RWPE1 (cell line): ENCODE measurements at regions not wholly inside any gene's neighbourhood (a gene's known extent, or its start where the extent isn't known, plus 50 kb on each side); places are given as distances from the start of the nearest gene placed in this dataset.
"Not testable (repeated sequence)": the region's sequence is repeated elsewhere in the genome, so short reads cannot be mapped to it uniquely, and the experiment has no call there.

Source experiments
- CTCF ChIA-PET: fragments of 350-600 bp; sonication (Branson Sonifier 250); formaldehyde crosslinking; extraction: SDS; loops from one replicate; lab custom pipeline; 2021; lab: Yijun Ruan, JAX
- POLR2A ChIA-PET: fragments of 400-600 bp; formaldehyde crosslinking; extraction: SDS; loops from one replicate; lab custom pipeline; 2020; ENCODE audit warnings: antibody characterized with exemption; ENCODE audit not compliant: low non-redundant PET; lab: Yijun Ruan, JAX
- DNase-seq: peaks from one replicate; pipeline ENCODE4 v3.0.0; 2012; ENCODE audit warnings: low spot score
- H3K27ac ChIP-seq: fragments of 450-650 bp; 2 replicates; pipeline ENCODE4 v1.5.1; 2017
- TF ChIP-seq, protein P1 (sequence below): fragments of 450-650 bp; conservative IDR thresholded peaks from 2 replicates; pipeline ENCODE4 v1.5.1; 2017; ENCODE audit warnings: low read depth, mild to moderate bottlenecking

DNA sequence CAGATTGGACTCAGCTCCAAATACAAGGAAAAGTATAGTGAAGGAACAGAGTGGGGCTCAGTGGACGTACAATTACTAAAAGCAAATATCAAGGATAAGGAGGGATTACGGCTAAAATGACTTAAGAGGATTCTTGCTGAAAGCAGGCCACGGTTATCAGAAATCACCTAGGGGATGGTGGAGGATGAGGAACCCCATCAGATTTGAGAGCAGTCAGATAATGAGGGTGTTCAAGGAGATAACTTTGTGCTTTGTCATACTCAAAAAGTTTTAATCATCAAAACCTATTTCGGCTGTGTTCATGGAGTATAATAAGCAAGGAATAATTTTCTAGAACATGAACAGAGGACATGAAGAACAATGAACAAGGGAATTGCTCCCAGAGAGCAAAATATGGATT, 275.8 kb downstream of the SEMA3D start:
- CTCF ChIA-PET = no interaction called here
- no peak overlapping the region for H3K27ac ChIP-seq
- DNase-seq = no peak
- TF ChIP-seq, protein P1, sequence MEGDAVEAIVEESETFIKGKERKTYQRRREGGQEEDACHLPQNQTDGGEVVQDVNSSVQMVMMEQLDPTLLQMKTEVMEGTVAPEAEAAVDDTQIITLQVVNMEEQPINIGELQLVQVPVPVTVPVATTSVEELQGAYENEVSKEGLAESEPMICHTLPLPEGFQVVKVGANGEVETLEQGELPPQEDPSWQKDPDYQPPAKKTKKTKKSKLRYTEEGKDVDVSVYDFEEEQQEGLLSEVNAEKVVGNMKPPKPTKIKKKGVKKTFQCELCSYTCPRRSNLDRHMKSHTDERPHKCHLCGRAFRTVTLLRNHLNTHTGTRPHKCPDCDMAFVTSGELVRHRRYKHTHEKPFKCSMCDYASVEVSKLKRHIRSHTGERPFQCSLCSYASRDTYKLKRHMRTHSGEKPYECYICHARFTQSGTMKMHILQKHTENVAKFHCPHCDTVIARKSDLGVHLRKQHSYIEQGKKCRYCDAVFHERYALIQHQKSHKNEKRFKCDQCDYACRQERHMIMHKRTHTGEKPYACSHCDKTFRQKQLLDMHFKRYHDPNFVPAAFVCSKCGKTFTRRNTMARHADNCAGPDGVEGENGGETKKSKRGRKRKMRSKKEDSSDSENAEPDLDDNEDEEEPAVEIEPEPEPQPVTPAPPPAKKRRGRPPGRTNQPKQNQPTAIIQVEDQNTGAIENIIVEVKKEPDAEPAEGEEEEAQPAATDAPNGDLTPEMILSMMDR = no peak
- POLR2A ChIA-PET = no interaction called here

DNA sequence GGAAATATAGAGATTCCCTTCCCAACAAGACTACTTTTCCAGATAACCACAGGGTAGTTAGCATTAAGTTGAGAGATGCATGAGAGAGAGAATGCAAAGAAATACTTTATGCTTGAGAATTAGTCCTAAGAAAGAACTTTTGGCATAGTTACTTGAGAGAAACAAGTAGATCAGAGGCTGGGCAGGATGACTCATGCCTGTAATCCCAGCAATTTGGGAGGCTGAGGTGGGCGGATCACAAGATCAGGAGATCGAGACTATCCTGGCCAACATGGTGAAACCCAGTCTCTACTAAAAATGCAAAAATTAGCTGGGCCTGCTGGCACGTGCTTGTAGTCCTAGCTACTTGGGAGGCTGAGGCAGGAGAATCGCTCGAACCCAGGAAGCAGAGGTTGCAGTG, 276.5 kb downstream of the SEMA3D start:
- DNase-seq, POLR2A ChIA-PET, H3K27ac ChIP-seq, CTCF ChIA-PET: not testable (repeated sequence)

DNA sequence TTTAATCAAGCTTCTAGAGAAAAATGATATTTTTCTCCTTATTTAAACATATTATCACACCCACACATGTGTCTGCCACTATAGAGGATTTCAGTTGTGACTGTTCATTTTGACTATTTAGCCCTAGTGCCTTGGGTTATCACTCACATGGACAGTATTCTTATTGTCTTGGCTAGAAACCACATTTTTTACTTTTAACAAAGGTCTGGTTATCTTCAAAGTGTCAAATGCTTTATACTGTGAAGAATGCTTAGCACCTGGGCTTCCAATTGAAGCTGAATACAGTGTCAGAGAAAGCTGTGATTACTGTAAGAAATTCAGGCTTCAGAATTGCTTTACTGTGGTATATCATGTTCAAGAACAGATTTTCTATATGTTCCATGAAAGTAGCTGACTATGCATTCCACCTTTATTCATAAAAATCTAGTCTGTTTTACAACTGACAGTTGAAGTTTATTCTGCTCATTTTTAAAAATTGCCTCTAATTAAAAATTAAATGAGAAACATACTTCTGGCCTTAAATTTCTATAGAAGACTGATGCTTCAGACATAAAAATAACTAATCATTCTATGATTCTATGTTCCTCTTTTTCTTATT, 278.6 kb downstream of the SEMA3D start:
- H3K27ac ChIP-seq = no peak overlapping the region
- DNase-seq = no peak
- TF ChIP-seq, protein P1 = no peak
- ChIA-PET CTCF (no interaction called here), POLR2A (no interaction called here)

DNA sequence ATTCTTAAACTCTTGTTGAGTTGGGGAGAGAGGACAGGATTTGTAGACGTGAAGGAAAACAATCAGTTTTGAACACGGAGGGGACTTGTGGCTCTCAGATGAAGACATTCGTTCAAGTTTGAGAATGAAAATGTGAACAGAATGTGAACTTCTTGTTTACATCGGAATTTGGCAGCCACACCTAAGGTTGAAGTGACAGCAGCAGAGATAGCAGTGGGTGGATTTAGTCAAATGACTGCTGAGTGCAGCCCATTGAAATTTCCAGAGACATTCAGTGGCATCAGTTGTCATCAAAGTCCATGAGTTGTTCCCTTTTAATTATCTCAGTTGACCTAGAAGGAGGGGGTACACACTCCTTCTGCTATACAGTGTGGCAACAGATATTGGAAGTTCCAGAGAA, 280.0 kb downstream of the SEMA3D start:
- CTCF ChIA-PET = interaction anchor here (0.5 kb wide), 1 partner anchor 1479 kb away, joined by 4 read pairs; no protein-coding TSS in a partner anchor
- no peak overlapping the region for H3K27ac ChIP-seq
- DNase-seq = no peak
- TF ChIP-seq, protein P1 = no peak
- POLR2A ChIA-PET = no interaction called here

DNA sequence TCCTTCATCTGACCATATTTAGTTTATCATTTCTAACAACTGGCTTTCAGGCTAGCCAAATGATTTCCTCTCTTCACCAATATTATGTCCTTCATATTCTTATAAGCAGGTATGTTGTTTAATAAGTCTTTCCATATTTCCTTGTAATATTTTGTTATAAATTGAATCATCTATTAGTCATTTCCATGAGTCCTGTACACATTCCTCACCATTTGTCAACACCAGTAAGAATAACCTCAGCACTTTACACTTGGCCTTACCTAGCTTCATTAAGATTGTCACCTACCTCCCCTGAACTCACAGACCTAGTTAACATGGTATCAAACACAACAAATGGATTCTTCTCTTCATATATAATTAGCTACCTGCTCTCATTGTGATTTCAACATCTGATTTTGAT, 282.3 kb downstream of the SEMA3D start:
- ChIA-PET CTCF (interaction anchor here (0.5 to 0.6 kb wide), 2 partner anchors 325 to 625 kb away, joined by 3 to 4 read pairs; no protein-coding TSS in a partner anchor), POLR2A (no interaction called here)
- TF ChIP-seq, protein P1 = no peak
- DNase-seq = peak; percentile 37
- no peak overlapping the region for H3K27ac ChIP-seq

DNA sequence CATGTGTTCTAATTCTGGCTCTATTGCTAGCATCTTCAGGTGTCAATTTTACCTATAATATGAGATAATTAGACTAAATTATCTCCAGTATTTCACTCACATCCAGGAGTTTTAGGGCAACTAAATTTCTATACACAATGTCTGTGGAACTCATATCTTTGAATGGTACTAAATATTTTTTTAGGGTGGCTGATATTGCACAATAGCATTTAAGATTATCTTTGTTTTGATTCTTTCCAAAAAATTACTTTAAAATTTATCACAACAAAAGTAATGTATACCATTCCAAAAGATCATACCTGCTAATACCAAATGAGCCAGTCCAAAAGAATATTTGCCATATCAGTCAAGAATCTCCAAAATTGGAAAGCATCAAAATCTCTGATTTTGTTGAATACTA, 285.5 kb downstream of the SEMA3D start:
- H3K27ac ChIP-seq = no peak overlapping the region
- CTCF ChIA-PET = no interaction called here

DNA sequence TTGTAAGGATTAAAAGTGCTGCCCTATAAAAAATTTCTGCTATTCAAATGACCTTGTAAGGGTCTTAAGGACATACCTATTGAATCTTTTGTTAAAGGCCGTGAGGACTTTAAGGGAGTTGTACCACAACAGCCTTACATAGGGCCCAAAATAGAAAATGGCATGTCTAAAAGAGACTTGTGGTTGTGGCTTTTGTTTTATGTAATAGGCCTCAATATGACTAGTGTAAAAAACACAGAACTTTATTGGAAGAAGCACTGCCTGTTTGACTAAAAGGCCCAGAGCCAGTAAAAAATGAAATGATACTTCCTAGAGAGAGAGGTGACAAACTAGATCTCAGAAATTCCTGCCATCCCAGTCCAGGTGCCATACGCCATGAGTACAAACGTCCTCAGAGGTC, 286.6 kb downstream of the SEMA3D start:
- TF ChIP-seq, protein P1 = no peak
- no peak overlapping the region for H3K27ac ChIP-seq
- CTCF ChIA-PET = no interaction called here
- POLR2A ChIA-PET = no interaction called here
- DNase-seq = no peak

More for the DNA sequence above, 285.5 kb downstream of the SEMA3D start:
- TF ChIP-seq, protein P1 = no peak
- POLR2A ChIA-PET = interaction anchor here (0.6 kb wide), 1 partner anchor 451 kb away, joined by 3 read pairs; no protein-coding TSS in a partner anchor
- DNase-seq = no peak
